GM12891 (cell line): ENCODE measurements at regions not wholly inside any gene's neighbourhood (a gene's known extent, or its start where the extent isn't known, plus 50 kb on each side); places are given as distances from the start of the nearest gene placed in this dataset.

Experiments used
- PAX5 ChIP-seq: IDR thresholded peaks from 2 replicates; pipeline ENCODE4 v1.6.1; 2011; ENCODE audit warnings: low read length, moderate library complexity, mild to moderate bottlenecking; ENCODE audit not compliant: insufficient read depth, severe bottlenecking
- POLR2A ChIP-seq: IDR thresholded peaks from 2 replicates; pipeline ENCODE4 v1.6.1; 2011; ENCODE audit warnings: low read depth, low read length, control low read depth
- POLR2AphosphoS5 ChIP-seq: IDR thresholded peaks from 2 replicates; pipeline ENCODE4 v1.6.1; 2011; ENCODE audit warnings: low read depth, low read length, control low read depth
- POU2F2 ChIP-seq: IDR thresholded peaks from 2 replicates; pipeline ENCODE4 v1.6.1; 2011; ENCODE audit warnings: low read depth, mild to moderate bottlenecking, control low read depth, low read length, moderate library complexity
- TAF1 ChIP-seq: IDR thresholded peaks from 2 replicates; pipeline ENCODE4 v1.6.1; 2011; ENCODE audit warnings: low read depth, low read length, control low read depth

- TF ChIP-seq TAF1 = no peak
- no peak for TF ChIP-seq POLR2A
- no peak for TF ChIP-seq POLR2AphosphoS5
- TF ChIP-seq PAX5 = no peak
- TF ChIP-seq POU2F2 = no peak
Observed at GRCh38 chr9:13917534-13917933, 396.4 kb downstream of the NFIB start.
